SK-N-MC (cell line): ENCODE measurements at regions not wholly inside any gene's neighbourhood (a gene's known extent, or its start where the extent isn't known, plus 50 kb on each side); places are given as distances from the start of the nearest gene placed in this dataset.

Experiments used
- DNase-seq: peaks from one replicate; pipeline ENCODE4 v3.0.0-alpha.2; 2011; ENCODE audit warnings: low read depth, low spot score
- H3K27ac ChIP-seq: fragments of 200-600 bp; sonication (generic); 2 replicates; pipeline ENCODE4 v1.5.1; 2016; ENCODE audit warnings: mixed run types
- H3K36me3 ChIP-seq: fragments of 200-600 bp; sonication (generic); 2 replicates; pipeline ENCODE4 v1.6.1; 2017; ENCODE audit warnings: antibody characterized with exemption, low read length, mixed read lengths; ENCODE audit not compliant: insufficient read depth
- H3K4me3 ChIP-seq: fragments of 200-600 bp; sonication (generic); 2 replicates; pipeline ENCODE4 v1.5.1; 2016
- H3K9ac ChIP-seq: fragments of 200-600 bp; sonication (generic); 2 replicates; pipeline ENCODE4 v1.8.0; 2017; ENCODE audit warnings: mixed run types, mixed read lengths; ENCODE audit not compliant: insufficient read length
- H3K9me3 ChIP-seq: fragments of 200-600 bp; sonication (generic); 2 replicates; pipeline ENCODE4 v1.6.1; 2017; ENCODE audit warnings: low read depth, mild to moderate bottlenecking, antibody characterized with exemption, low read length, moderate library complexity, mixed read lengths
- EZH2 ChIP-seq: fragments of 200-600 bp; sonication (generic); IDR thresholded peaks from one replicate; pipeline ENCODE4 v1.6.1; 2017; ENCODE audit warnings: antibody characterized with exemption
- FOXP2 ChIP-seq: optimal IDR thresholded peaks from 2 replicates; pipeline ENCODE3; 2011; ENCODE audit warnings: mild to moderate bottlenecking, moderate library complexity; ENCODE audit not compliant: insufficient read depth; ENCODE audit errors: extremely low read length, control extremely low read depth
- POLR2AphosphoS5 ChIP-seq: IDR thresholded peaks from 2 replicates; pipeline ENCODE4 v1.6.1; 2012; ENCODE audit warnings: mild to moderate bottlenecking, low read depth, low read length, borderline replicate concordance

DNA sequence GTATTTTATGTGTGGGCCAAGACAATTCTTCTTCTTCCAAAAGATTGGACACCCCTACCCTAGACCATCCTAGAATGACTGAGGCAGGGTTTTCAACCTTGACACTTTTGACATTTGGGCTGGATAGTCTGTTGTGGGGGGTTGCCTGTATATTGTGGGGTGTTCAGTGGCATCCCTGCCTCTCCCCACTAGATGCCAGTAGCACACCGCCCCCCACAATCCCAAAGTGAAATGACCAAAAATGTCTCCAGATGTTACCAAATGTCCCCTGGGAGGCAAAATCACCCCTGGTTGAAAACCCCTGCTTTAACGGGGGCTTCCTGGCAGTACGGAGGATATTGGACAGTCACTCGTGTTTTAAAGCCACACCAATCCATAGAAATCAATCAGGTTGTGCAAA is 219.6 kb downstream of the PHETA1 start:
- no peak overlapping the region for H3K9ac ChIP-seq
- TF ChIP-seq FOXP2 (no peak), POLR2AphosphoS5 (no peak), EZH2 (no peak)
- H3K4me3 ChIP-seq = no peak overlapping the region
- no peaks in the 10 kb centered on the region for H3K36me3 ChIP-seq
- no peaks in the 10 kb centered on the region for H3K9me3 ChIP-seq
- no peak for DNase-seq
- H3K27ac ChIP-seq = no peak overlapping the region

DNA sequence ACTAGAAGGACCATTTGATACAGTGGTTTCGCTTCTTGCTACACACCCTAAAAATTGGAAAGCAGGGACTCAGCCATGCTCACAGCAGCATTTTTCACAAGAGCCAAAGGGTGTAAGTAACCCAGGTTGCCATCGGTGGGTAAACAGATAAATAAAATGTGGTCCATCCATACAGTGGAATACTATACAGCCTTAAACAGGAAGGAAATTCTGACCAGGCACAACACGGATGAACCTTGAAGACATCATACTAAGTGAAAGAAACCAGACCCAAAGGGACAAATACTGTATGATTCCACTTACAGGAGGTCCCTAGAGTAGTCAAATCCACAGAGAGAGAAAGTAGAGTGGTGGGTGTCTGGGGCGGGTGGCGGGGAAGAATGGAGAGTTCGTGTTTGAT is 220.9 kb downstream of the PHETA1 start:
- no peak for DNase-seq
- no peak overlapping the region for H3K4me3 ChIP-seq
- TF ChIP-seq FOXP2 (no peak), EZH2 (no peak), POLR2AphosphoS5 (no peak)
- H3K36me3 ChIP-seq = no peaks in the 10 kb centered on the region
- no peak overlapping the region for H3K9ac ChIP-seq
- H3K9me3 ChIP-seq = no peaks in the 10 kb centered on the region
- no peak overlapping the region for H3K27ac ChIP-seq

DNA sequence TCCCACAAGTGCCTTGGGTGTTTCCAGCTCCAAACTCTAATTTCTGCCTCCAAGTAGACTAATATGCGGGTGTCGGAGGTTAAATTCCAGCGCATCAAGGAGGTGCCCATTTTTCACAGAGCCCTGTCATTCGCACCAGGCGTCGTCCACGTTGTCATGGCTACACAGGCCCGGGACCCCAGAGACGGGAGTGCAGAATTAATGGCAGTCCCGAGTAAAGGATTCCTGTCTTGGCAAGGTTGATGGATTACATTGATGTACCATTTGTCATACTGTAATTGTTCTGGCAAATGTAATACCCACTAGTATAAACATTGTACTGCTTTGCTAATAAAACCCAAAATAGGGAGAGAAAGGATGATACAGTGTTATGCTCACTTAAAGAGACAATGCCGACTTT is 222.9 kb upstream of the MYL2 start:
- Histone ChIP-seq H3K9me3 (no peaks in the 10 kb centered on the region), H3K36me3 (no peaks in the 10 kb centered on the region), H3K27ac (no peak overlapping the region), H3K9ac (no peak overlapping the region), H3K4me3 (no peak overlapping the region)
- DNase-seq = no peak
- TF ChIP-seq EZH2 (no peak), FOXP2 (no peak), POLR2AphosphoS5 (no peak)

- TF ChIP-seq FOXP2 (no peak), EZH2 (no peak)
- no peak overlapping the region for H3K9ac ChIP-seq
- no peaks in the 10 kb centered on the region for H3K9me3 ChIP-seq
- DNase-seq = no peak
- no peak overlapping the region for H3K27ac ChIP-seq
- no peaks in the 10 kb centered on the region for H3K36me3 ChIP-seq
- no peak overlapping the region for H3K4me3 ChIP-seq
Measured at GRCh38 chr12:111141205-111141604, 220.8 kb upstream of the MYL2 start.

DNA sequence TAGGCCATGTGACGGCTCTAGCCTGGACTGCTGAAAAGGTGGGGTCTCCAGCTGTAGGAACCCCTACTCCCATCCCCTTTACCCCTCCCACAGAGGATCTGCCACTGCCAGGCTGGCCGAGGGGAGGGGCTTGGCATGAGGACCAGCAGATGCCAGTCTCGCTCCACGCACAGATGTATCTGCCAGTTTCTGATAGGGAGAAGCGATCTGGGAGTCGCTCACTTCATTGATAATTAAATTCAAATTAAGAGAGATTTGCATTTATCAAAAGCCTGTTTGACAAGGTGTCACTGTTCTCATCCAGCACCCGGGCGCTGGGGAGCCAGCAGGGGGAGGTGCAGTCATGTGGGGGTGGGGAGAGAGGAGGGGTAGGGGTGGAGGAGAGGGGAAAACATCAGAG is 217.6 kb upstream of the MYL2 start:
- Histone ChIP-seq H3K27ac (no peak overlapping the region), H3K9me3 (no peaks in the 10 kb centered on the region), H3K36me3 (no peaks in the 10 kb centered on the region), H3K9ac (no peak overlapping the region), H3K4me3 (no peak overlapping the region)
- TF ChIP-seq EZH2 (no peak), POLR2AphosphoS5 (no peak), FOXP2 (no peak)
- no peak for DNase-seq

DNA sequence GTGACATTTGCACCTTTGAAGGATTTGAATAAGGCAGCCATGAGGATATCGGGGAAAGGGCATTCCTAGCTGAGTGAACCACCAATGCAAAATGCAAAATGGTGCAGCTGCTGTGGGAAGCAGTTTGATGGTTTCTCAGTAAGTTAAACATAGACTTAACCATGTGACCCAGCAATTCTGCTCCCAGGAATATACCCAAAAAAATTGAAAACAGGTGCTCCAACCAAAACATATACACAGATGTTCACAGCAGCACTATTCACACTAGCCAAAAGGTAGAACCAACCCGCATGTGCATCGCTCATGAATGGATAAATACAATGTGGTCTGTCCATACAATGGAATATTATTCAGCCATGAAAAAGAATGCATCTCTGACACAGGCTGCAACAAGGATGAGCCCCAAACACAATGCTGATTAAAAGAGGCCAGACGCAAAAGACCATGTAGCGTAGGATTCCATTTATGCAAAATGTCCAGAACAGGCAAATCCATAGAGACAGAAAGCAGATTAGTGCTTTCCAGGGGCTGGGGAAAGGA is 215.0 kb upstream of the MYL2 start:
- Histone ChIP-seq H3K9me3 (no peaks in the 10 kb centered on the region), H3K4me3 (no peak overlapping the region), H3K9ac (no peak overlapping the region), H3K36me3 (no peaks in the 10 kb centered on the region), H3K27ac (no peak overlapping the region)
- TF ChIP-seq FOXP2 (no peak), POLR2AphosphoS5 (no peak), EZH2 (no peak)
- no peak for DNase-seq

GRCh38 chr12:111130336-111130735 is 210.0 kb upstream of the MYL2 start:
- no peak overlapping the region for H3K9ac ChIP-seq
- H3K4me3 ChIP-seq = no peak overlapping the region
- H3K36me3 ChIP-seq = no peaks in the 10 kb centered on the region
- TF ChIP-seq EZH2 = no peak
- no peak for TF ChIP-seq POLR2AphosphoS5
- no peak for TF ChIP-seq FOXP2
- DNase-seq = no peak
- no peak overlapping the region for H3K27ac ChIP-seq
- H3K9me3 ChIP-seq = no peaks in the 10 kb centered on the region

- Histone ChIP-seq H3K4me3 (no peak overlapping the region), H3K9ac (no peak overlapping the region), H3K27ac (no peak overlapping the region), H3K9me3 (no peaks in the 10 kb centered on the region), H3K36me3 (no peaks in the 10 kb centered on the region)
- TF ChIP-seq EZH2 (no peak), FOXP2 (no peak), POLR2AphosphoS5 (no peak)
- DNase-seq = no peak
Measured at GRCh38 chr12:111129149-111129767, 208.9 kb upstream of the MYL2 start.

DNA sequence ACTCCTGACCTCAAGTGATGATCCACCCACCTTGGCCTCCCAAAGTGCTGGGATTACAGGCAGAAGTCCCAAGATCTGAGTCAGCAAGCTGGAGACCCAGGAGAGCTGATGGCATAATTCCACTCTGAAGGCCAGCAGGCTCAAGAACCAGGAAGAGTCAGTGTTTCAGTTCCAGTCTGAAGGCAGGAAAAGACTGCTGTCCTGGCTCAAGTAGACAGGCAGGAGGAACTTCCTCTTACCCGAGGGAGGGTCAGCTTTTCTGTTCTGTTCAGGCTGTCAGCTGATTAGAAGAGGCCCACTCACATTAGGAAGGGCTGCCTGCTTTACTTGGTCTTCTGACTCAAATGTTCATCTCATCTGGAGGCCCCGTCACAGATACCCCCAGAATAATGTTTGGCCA is 206.0 kb upstream of the MYL2 start:
- Histone ChIP-seq H3K9ac (no peak overlapping the region), H3K9me3 (no peaks in the 10 kb centered on the region), H3K36me3 (no peaks in the 10 kb centered on the region), H3K4me3 (no peak overlapping the region), H3K27ac (no peak overlapping the region)
- DNase-seq = no peak
- no peak for TF ChIP-seq POLR2AphosphoS5
- TF ChIP-seq FOXP2 = no peak
- no peak for TF ChIP-seq EZH2
